Neural cell (in vitro differentiated cells): ENCODE measurements at regions not wholly inside any gene's neighbourhood (a gene's known extent, or its start where the extent isn't known, plus 50 kb on each side); places are given as distances from the start of the nearest gene placed in this dataset.

Experiments
- H2AFZ ChIP-seq: fragments of 200-600, 300-800 bp; sonication (generic), shearing (Covaris generic); 2 replicates; pipeline ENCODE4 v1.6.0; 2014; ENCODE audit warnings: low read depth, mild to moderate bottlenecking, antibody characterized with exemption, low read length, moderate library complexity
- H3F3A ChIP-seq: fragments of 200-600 bp; shearing (Covaris generic); 2 replicates; pipeline ENCODE4 v1.6.1; 2016; ENCODE audit warnings: mild to moderate bottlenecking, moderate library complexity, mixed read lengths, antibody characterized with exemption, low read length; ENCODE audit not compliant: insufficient read depth, poor library complexity, severe bottlenecking
- H3K27ac ChIP-seq: fragments of 200-600, 300-800 bp; sonication (generic), shearing (Covaris generic); 2 replicates; pipeline ENCODE4 v1.5.1; 2014; ENCODE audit warnings: mild to moderate bottlenecking, low read length, moderate library complexity
- H3K27me3 ChIP-seq: fragments of 300-800, 200-600 bp; sonication (generic), shearing (Covaris generic); 2 replicates; pipeline ENCODE4 v1.6.0; 2014; ENCODE audit warnings: mild to moderate bottlenecking, low read depth, low read length, moderate library complexity; ENCODE audit not compliant: insufficient read depth
- H3K36me3 ChIP-seq: fragments of 300-800, 200-600 bp; sonication (generic), shearing (Covaris generic); 2 replicates; pipeline ENCODE4 v1.5.1; 2014; ENCODE audit warnings: mild to moderate bottlenecking, antibody characterized with exemption, low read length, moderate library complexity; ENCODE audit not compliant: insufficient read depth
- H3K4me2 ChIP-seq: fragments of 300-800, 200-600 bp; sonication (generic), shearing (Covaris generic); 2 replicates; pipeline ENCODE4 v1.6.0; 2014; ENCODE audit warnings: mild to moderate bottlenecking, low read length
- H3K4me3 ChIP-seq: fragments of 300-800, 200-600 bp; sonication (generic), shearing (Covaris generic); 2 replicates; pipeline ENCODE4 v1.5.1; 2014; ENCODE audit warnings: mild to moderate bottlenecking, low read length, moderate library complexity
- H3K79me2 ChIP-seq: fragments of 200-600 bp; shearing (Covaris generic); replicated peaks from 2 replicates; pipeline ENCODE4 v1.6.0; 2014; ENCODE audit warnings: mild to moderate bottlenecking, low read length, moderate library complexity; ENCODE audit not compliant: insufficient read depth
- H3K9ac ChIP-seq: fragments of 300-800, 200-600 bp; sonication (generic), shearing (Covaris generic); 2 replicates; pipeline ENCODE4 v1.6.1; 2016; ENCODE audit warnings: mild to moderate bottlenecking, low read length, mixed read lengths
- H3K9me2 ChIP-seq: fragments of 200-600 bp; shearing (Covaris generic); 2 replicates; pipeline ENCODE4 v1.6.1; 2016; ENCODE audit warnings: mild to moderate bottlenecking, low read length, mixed read lengths; ENCODE audit not compliant: insufficient read depth
- H3K9me3 ChIP-seq: fragments of 200-600, 300-800 bp; sonication (generic), shearing (Covaris generic); 2 replicates; pipeline ENCODE4 v1.6.1; 2016; ENCODE audit warnings: mild to moderate bottlenecking, mixed run types, low read length, moderate library complexity, mixed read lengths
- H4K20me1 ChIP-seq: fragments of 200-600 bp; shearing (Covaris generic); 2 replicates; pipeline ENCODE4 v1.6.1; 2016; ENCODE audit warnings: mild to moderate bottlenecking, mixed run types; ENCODE audit not compliant: insufficient read depth
- CTCF ChIP-seq: fragments of 450-650 bp; IDR thresholded peaks from 2 replicates; pipeline ENCODE4 v1.5.1; 2014; ENCODE audit warnings: antibody characterized with exemption, mild to moderate bottlenecking, moderate library complexity; ENCODE audit not compliant: poor library complexity, severe bottlenecking
- EP300 ChIP-seq: fragments of 450-650 bp; conservative IDR thresholded peaks from 2 replicates; pipeline ENCODE4 v1.6.1; 2014; ENCODE audit warnings: antibody characterized with exemption, mild to moderate bottlenecking, moderate library complexity; ENCODE audit not compliant: poor library complexity, severe bottlenecking
- EZH2 ChIP-seq: fragments of 200-600, 300-800 bp; shearing (Covaris generic), sonication (generic); IDR thresholded peaks from 2 replicates; pipeline ENCODE4 v1.6.1; 2014; ENCODE audit warnings: antibody characterized with exemption, low read length, borderline replicate concordance, mild to moderate bottlenecking; ENCODE audit not compliant: insufficient read depth, poor library complexity, severe bottlenecking
- MXI1 ChIP-seq: fragments of 450-650 bp; conservative IDR thresholded peaks from 2 replicates; pipeline ENCODE4 v1.6.1; 2014; ENCODE audit warnings: antibody characterized with exemption, mild to moderate bottlenecking; ENCODE audit not compliant: poor library complexity, severe bottlenecking
- POLR2AphosphoS5 ChIP-seq: IDR thresholded peaks from 2 replicates; pipeline ENCODE4 v1.6.1; 2012
- RAD21 ChIP-seq: fragments of 450-650 bp; conservative IDR thresholded peaks from 2 replicates; pipeline ENCODE4 v1.6.1; 2014; ENCODE audit warnings: antibody characterized with exemption, mild to moderate bottlenecking, moderate library complexity
- REST ChIP-seq: IDR thresholded peaks from 2 replicates; pipeline ENCODE4 v1.6.1; 2012; ENCODE audit warnings: borderline replicate concordance
- SMC3 ChIP-seq: fragments of 450-650 bp; conservative IDR thresholded peaks from 2 replicates; pipeline ENCODE4 v1.6.1; 2014; ENCODE audit warnings: antibody characterized with exemption, mild to moderate bottlenecking, moderate library complexity; ENCODE audit not compliant: poor library complexity
- TAF1 ChIP-seq: IDR thresholded peaks from 2 replicates; pipeline ENCODE4 v1.6.1; 2012; ENCODE audit warnings: low read depth

- TF ChIP-seq EP300 = no peak
- no peak for TF ChIP-seq POLR2AphosphoS5
- no peak for TF ChIP-seq REST
- TF ChIP-seq TAF1 = no peak
- no peak for TF ChIP-seq SMC3
- no peak for TF ChIP-seq EZH2
- no peak for TF ChIP-seq CTCF
- TF ChIP-seq MXI1 = no peak
- TF ChIP-seq RAD21 = no peak
- H3F3A ChIP-seq = no peaks in the 10 kb centered on the region
- no peaks in the 10 kb centered on the region for H4K20me1 ChIP-seq
- H3K79me2 ChIP-seq = no peaks in the 10 kb centered on the region
- no peak overlapping the region for H2AFZ ChIP-seq
- H3K9me3 ChIP-seq = no peaks in the 10 kb centered on the region
- no peak overlapping the region for H3K4me2 ChIP-seq
- no peaks in the 10 kb centered on the region for H3K36me3 ChIP-seq
- H3K9me2 ChIP-seq = no peaks in the 10 kb centered on the region
- H3K27me3 ChIP-seq = no peaks in the 10 kb centered on the region
- H3K27ac ChIP-seq = no peak overlapping the region
- H3K4me3 ChIP-seq = no peak overlapping the region
- H3K9ac ChIP-seq = no peak overlapping the region
Observed at GRCh38 chr7:81506609-81507008, 263.2 kb downstream of the HGF start.

GRCh38 chr7:81503771-81504170, 266.1 kb downstream of the HGF start:
- no peak for TF ChIP-seq EP300
- no peak for TF ChIP-seq SMC3
- no peak for TF ChIP-seq REST
- TF ChIP-seq POLR2AphosphoS5 = no peak
- no peak for TF ChIP-seq TAF1
- TF ChIP-seq CTCF = no peak
- TF ChIP-seq MXI1 = no peak
- H3K27me3 ChIP-seq = no peaks in the 10 kb centered on the region
- no peaks in the 10 kb centered on the region for H4K20me1 ChIP-seq
- no peak overlapping the region for H3K9ac ChIP-seq
- no peak overlapping the region for H3K4me2 ChIP-seq
- H3K9me2 ChIP-seq = no peaks in the 10 kb centered on the region
- no peaks in the 10 kb centered on the region for H3K9me3 ChIP-seq
- no peaks in the 10 kb centered on the region for H3F3A ChIP-seq
- H3K27ac ChIP-seq = no peak overlapping the region
- H3K4me3 ChIP-seq = no peak overlapping the region
- no peak overlapping the region for H2AFZ ChIP-seq
- H3K36me3 ChIP-seq = no peaks in the 10 kb centered on the region
- H3K79me2 ChIP-seq = no peaks in the 10 kb centered on the region
